Activated T-cell treated with anti-CD3 and anti-CD28 coated beads for 1 hour (primary cell): ENCODE measurements at regions not wholly inside any gene's neighbourhood (a gene's known extent, or its start where the extent isn't known, plus 50 kb on each side); places are given as distances from the start of the nearest gene placed in this dataset.

Experiments used
- DNase-seq: peaks from one replicate; pipeline ENCODE4 v3.0.0-alpha.2; 2020; ENCODE audit warnings: low read depth

DNA sequence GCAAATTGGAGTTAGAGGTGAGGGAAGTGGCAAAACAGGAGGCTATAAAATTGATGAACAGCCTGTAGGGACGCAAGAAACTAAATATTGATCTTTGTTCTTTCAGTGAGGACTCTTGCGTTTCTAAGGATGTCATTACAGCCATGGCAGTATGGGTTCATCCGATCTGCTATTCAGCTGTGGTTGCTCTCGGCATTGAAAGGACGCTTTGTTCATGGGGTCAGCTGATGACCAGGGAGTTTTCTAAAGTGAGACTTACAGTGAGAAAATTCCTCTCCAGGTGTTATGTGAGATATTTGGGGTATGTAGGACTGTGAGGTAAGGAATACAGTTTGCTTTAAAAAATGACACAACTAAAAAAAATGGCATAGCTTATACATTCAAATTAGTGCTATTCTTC is 52.7 kb upstream of the PELI1 start:
- no peak for DNase-seq

DNA sequence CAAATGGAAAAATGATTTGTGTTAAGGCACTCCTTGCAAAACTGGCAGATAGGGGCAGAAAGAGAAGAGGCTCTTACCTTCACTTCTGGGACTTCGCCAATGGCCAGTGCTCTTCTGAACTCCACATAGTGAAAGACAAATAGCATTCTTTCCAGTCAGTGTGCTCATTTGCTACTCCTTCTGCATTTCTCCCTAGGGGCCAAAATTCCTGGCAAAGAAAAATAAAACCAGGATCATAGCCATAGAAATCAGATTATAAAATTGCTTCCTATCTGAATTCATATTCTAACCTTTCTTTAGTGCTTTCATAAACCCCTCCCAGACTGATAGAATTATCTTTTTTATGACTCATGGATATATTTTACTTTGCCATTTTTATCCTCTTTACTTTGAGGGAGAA is 56.9 kb upstream of the PELI1 start:
- DNase-seq: no peak

DNA sequence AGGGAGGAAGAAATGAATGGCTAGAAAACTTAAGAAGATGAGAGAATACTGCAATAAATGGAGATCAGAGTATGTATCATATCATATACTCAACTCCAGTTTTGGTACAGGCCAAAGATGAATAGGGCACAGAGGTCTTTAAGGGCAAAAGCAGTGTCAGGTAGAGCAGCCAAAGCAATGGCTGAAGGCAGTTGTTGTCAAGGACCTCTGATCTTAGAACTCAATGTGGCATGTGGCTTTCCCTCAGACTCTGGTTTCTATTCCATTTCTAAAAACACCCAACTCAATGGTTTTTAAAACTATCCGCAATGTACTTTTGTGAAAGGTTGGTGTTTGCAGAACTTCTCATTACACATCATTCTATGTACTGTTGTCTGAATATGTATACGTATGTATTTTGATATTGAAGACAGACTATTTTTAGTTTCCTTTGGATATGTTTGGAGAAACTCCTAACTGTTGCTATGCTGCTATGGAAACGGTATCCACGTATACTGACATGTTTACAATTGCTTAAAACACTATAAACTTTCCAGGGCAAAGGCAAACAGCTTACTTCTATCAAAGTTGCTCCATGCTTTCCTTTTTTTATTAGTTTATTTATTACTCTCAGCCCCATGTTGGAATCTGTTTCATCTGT is 58.1 kb upstream of the PELI1 start:
- no peak for DNase-seq

DNA sequence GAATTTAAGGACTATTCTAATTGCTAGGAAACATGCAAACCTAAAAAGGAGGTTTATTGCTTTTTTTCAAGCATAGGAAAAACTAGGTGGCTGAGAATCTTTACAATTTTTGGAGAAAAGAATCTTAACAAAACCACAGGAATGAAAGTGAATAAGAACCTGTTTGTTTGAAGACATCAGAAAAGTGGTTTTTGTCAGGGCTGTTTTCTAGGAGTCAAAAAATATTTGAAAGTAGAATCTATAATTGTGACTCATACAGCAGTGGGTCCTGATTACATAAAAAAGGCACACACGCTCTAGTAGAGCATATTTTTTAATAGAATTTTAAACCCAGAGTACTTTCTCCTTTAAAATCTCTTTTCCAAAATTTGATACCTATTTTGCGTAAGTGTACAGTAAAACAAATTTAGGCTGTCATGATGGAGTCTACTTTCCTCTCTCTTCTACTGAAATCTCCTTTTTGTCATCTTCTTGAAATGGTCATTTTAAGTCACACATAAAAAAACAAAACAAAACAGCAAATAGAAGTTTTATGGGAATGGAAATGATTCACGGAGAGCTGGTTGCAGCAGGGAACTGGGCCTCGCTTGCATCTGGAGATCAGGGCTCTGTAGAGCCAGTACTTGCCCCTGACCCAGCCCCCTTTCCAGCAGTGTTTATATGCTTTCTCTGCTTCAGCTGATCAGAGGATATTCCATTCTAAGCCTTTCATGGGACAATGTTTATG is 59.1 kb upstream of the PELI1 start:
- DNase-seq: no peak

DNA sequence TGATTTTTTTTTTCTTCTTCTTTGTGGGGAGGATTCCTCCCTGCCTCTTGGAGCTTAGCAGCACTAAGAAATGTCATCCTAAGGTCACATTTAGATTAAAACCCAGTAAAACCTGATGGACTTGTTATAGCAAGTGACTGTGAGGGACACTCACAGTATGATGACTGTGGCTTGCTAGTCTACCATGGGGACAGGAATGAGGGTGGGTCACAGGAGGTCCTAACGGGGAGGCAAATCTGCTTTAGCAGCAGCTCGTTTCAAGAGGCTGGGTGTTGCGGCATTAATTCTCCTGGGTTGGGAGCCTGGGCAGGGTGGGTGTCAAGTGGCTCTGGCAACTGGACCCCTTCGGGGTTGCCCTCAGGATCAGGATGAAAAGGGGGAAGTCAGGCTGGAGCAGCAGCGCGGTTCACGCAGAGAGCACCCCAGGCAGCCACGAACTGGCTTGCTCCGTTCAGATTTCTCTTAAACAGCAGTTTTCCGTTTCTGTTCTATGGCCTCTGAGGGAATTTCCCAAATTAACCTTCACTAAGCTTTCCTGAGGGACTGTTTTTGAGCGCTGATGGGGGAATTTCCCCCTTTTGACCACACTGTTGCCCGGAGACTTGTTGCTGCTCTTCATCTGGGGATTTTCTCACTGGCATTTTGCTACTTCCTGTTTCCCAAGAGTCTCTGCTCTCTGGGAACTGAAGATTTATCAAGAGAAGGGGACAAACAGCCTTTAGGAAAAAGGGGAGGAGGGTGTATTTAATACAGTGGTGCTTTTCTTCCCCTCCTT is 59.8 kb upstream of the PELI1 start:
- peak; percentile 9 for DNase-seq

DNA sequence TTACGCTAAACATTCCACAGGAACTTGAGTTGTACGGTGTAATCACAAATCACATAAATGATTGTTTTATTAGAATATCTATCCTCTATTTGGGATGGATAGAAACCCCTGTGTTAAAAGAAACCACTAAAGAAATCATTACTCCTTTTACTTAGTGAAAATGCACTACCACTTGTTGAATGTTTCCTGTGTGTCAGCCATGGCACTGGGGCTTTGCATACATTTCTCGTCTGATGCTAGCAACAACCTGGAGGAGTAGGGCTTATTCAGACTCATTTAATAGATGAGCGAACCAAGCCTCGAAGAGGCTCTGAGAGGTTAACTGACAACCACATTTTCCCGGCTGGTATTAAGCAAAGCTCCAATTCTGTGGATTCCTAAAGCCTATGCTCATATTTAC is 60.5 kb upstream of the PELI1 start:
- DNase-seq: no peak

DNA sequence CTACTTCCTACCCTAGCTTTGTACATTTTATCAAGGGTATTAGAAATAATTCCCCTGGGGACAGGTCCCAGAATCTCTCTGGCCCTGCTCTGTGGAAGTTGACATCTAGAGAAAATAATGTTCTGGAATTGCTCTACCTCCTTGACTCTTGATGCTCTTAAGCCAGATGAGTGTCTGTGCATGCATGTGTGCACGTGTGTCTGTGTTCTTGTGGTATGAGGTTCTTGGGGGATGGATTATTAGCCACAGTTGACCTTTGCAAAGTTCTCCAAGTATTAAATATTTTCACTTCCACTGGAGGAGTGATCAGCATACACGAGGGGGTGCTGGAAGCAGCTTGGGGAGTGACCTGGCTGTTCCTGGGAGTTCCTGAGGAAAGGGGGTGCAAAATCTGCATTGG is 61.2 kb upstream of the PELI1 start:
- no peak for DNase-seq

DNA sequence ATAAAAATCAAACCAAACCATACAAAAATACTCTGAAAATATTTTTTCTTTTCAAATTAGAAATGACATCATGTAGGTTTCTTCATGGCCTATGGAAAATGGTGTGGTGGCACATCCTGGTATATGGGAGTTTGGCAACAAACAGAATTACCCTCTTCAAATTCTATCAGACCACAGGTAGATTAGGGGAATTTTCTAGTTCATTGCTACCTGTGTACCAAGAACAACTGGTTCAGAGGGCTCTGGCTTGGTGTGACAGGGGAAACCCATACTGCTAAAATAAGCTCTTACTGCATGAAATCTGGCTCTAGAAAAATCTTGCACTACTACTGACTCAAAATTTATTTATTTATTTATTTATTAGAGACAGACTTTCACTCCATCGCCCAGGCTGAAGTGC is 63.4 kb upstream of the PELI1 start:
- DNase-seq: no peak

DNA sequence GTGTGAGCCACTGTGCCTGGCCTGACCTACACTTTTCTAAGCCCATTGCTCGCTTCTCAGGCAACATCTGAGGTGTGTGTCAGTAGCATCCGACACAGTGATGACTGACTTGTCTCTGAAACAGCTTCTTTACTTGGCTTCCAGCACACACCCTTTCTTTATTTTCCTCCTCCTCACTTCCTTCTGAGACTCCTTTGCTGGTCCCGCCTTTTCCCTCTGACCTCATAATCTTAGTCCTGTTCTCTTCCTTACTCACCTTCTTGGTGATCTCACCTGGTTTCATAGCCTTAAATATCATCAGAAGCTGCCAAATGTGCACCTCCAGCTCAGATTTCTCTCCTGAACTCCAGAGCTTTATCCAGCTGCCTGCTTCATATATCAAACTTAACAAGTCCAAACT is 66.6 kb upstream of the PELI1 start:
- no peak for DNase-seq

DNA sequence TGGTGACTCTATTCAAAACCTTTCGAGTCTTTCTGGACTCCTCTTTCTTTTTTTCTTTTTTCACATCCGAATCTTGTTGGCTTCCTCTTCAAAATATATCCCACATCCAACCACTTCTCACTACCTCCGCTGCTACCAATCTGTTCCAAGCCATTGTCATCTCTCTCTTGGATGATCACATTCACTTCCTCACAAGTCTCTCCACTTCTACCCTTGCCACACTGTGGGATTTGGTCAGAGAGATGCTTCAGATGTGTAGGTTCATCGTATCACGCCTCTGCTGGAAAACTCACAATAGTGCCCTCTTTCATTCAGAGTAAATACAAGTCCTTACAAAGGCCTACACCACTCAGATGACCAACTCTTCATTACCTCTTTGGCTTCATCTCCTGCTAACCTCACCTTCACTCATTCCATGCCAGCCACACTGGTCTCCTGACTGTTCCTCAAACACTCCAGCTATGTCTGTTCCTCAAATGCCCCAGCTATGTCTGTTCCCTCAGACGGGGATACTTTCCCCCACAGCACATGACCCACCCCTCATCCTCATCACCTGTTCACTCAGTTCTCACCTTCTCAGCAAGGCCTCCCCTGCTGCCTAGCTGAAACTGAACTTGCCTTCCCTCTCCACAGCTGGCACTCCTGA is 67.2 kb upstream of the PELI1 start:
- no peak for DNase-seq

DNA sequence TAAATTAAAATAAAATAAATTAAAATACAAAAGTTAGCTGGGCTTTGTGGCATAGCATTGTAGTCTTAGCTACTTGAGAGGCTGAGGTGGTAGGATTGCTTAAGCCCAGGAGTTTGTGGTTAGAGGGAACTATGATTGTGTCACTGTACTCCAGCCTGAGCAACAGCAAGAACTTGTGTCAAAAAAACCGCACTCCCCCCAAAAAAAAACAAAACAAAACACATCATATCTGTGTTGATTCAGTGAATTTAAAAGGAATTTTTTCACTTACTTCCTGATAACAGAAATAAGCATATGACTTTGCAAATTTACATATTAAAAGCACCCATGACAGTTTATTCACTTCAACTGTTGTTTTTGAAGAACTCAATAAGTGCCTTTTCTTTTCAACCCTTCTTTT is 68.1 kb upstream of the PELI1 start:
- no peak for DNase-seq

DNA sequence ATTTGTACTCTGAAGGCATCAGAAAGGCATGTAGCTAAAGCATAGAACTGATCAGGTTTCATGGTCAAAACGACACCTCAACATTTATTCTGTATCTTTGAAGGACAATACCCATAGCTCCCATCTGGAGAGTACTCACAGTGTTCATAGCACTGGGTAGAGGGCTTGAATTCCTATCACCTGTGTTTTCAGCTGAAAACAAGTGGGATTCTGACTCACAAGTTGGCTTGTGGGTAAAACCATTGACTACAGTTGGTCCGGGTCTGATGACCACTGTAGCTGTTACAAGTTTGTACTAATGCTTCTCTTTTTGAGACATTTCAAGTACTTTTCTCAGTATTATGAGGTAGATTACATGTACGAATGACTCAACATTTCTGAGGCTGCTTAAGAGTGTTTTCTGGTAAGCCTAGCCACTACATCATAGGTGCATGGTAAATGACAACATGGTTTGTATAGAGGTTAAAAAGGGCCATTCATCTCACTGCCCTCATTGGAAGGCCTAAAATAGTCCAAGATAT is 68.6 kb upstream of the PELI1 start:
- no peak for DNase-seq

DNA sequence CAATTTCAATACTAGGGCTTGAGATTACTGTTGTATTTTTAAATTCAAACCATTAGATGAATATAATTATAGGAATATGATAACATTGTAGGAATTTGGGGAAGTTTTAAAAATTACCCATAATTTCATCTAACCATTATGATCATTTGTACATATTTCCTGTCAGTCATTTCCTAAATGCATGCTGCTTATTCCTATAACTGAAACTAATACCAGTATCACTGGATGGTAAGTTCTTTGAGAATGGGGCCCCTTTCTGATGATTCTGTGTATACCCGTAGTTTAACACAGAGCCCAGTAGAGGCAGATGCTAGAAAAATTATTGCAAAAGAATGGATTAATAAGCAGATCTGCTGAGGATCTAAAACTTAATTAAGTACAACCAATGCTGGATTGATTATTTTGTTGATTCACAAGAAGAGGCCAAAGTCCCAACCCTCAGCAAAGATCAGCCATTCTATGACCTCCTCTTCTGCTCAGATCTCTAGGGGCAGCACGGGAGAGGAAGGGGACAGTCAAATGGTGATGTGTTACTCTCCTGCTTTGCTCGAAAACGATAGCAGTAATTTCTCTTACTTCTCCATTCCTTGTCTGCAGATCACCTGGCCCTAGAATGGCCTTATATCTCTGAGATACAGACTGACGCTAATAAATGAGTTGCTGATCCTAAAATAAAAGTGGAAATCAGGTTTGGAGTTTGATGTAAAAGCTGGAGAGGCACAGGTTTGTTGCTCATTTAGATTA is 69.5 kb upstream of the PELI1 start:
- no peak for DNase-seq

DNA sequence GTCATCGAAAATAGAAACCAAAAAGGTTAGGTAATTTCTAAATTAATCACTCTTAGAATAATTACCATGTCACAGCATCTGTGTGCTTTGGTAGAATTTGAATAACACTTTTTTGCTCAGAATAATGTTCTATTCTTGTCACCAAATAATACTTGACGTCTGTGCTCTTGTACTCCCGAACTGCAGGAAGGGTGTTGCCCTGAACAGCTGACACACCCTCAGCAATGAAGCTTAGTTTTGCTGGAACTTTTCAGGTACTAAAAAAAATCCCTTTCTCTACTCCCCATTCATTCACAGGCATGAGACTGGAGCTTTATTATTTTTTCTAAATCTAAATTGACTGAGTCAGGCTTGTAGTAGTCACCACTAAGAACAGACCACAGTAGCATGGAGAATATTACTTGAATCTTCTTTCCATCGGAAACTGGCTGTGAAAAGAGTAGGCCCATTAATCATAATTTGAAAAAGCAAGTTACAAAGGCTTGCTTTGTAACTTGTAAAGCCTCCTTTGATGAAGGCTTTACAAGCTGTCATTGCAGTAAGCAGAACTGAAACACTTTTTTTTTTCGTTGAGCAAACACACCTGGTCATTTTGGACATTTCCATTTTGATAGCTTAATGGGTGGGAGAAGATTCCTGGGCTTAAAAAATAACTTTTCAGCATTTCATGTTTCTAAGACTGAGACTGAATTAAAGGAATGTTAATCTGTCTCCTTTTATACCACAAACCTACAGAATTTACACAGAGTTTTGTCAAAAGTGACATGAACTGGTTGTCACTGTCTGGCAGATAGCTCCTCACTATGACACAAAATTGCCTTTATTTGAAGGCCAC is 70.3 kb upstream of the PELI1 start:
- no peak for DNase-seq

DNA sequence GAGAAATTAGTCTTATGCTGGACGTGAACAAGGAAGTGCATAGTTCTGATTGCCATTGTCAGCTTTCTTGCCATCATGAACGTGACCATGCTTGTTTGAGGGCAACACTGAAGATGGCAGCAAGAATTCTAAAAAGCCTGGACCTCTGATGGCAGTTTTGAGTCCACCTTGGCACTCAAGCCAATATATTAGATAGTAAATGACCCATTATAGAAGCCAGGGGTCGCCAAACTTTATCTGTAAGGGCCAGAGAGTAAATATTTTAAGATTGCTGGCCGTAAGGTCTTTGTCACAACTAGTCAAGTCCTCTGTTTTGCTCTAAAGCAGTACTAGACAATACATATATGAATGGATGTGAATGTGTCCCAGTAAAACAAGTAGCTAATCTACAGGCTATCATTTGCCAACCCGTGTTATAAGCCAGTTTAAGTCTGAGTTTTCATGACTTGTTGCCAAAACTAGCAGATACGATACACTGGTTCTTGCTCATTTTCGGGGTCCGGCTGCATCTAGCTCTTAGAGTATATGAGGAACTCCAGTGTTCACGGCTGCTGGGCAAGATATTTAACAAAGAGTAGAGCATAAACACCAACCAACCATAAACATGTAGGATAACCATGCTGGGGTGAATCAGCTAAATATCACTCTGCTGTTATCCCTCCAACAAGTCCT is 73.1 kb upstream of the PELI1 start:
- DNase-seq: no peak

DNA sequence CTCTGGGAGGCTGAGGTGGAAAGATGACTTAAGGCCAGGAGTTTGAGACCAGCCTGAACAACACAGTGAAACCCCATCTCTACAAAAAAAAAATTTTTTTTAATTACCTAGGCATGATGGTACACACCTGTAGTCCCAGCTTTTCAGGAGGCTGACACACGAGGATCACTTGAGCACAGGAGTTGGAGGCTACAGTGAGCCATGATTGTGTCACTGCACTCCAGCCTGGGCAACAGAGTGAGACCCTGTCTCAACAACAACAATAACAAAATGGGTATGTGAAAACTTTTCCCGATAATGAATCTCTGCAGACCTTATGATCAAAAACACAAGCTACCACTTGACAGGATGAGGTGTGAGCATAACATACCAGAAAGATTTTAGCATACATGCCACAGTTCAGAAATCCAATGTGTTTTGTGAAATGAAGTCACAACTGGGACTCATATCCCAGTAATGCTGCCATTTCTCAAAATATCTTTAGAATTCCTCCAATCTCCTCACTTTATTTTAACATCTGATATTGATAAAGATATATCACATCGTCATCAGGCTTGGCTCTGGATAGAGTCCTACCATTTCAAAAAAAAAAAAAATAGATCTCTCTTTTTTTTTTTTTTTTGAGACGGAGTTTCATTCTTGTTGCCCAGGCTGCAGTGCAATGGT is 74.0 kb upstream of the PELI1 start:
- DNase-seq: no peak

DNA sequence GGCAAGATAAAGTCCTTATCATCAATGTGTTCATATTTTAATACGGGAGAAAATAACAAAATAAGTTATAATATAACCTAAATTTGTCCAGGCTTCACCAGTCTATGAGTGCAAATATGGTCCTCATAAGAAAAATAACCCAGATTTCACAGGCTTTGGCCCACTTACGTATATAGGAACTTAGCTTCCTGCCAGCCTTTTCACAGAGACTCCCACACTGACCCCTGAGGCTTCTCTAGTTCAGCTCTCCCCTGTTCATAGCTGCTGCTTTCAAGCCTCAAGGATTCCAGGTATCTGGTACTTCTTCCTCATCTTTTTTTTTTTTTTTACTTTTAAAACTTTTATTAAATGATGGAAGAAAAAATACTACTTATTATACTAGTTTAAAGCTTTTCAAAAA is 74.9 kb upstream of the PELI1 start:
- DNase-seq: no peak

DNA sequence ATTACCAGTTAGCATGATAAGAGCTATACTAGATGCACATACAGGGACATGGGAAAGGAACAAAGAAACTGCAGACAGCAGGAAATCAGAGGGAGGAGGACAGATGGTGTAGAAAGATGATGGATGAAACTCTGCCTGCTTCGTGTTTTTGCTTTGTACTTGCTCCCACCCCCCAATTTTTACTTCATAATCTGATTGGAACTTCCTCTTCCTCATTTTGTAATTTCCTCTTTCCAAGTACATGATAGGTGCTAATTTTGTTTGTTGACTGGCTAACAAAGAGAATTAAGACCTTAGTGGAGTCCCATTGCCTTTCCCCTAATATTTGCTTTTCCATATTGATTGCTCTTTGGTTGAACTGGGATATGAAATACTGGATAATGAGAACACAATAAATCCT is 76.0 kb upstream of the PELI1 start:
- no peak for DNase-seq

DNA sequence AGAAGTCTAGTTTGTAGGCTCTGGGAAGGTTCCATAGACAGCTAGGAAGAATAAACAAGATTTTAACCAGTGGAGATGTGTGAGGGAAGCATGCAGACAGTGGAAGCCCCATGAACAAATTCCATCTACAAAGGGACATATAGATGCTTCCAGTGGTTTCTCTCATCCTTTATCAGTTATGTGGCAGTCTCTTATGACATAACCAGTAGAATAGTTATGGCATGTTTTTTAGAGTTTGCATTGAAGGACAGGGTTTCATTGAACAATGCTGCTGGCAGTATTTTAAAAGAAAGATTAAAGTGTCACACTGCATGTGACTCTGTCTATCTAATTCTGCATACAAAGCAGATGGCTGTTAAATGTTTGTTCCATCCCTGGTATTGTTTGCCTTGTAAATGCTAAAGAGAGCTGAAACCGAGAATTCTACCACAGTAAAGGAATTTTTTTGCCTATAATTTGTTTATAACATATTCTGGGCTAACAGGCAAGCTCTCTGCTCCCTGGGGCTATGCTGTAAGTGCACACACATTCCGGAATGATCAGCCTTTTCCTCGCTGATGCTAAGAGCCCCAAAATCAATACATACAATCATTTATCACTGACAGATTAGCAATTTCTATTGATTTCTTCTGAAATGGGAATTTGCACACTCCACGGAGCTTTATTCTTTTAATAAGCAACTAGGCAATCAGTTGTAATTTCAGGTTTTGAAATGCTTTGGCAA is 76.8 kb upstream of the PELI1 start:
- DNase-seq: no peak
